ENCODE measurements at regions not wholly inside any gene's neighbourhood (a gene's known extent, or its start where the extent isn't known, plus 50 kb on each side); places are given as distances from the start of the nearest gene placed in this dataset.

DNA sequence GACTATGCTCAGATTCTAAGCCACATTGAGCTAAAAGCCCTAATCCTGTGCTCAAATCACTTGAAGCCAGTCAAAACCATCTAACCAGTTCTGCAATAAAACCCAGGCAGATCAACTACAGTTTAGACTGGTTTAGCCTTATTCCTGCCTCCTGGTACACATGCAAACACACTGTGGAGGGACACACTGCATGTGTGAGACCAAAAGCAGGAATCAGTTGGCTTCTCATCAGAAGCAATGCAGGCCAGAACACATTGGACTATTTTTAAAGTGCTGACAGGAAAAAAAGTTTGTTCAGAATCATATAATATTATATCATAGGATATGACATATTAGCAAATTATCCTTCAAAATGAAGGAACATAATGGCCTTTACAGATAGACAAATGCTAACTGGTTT lies 52.5 kb upstream of the NT5C1B start:
- ATAC-seq: peak in 1 of 8 donors; percentile 57
- DNase-seq: no peak
- H3K27me3 ChIP-seq: no peaks in the 10 kb centered on the region
- no peak overlapping the region for H3K4me3 ChIP-seq
- intact Hi-C loops (cut with DNase I): no loop called here
- H3K9me3 ChIP-seq: peaks cover 0 to 15% (median 2%) of the 10 kb centered on the region in 11 donors
- no peak overlapping the region for H3K27ac ChIP-seq
- TF ChIP-seq, protein P1, sequence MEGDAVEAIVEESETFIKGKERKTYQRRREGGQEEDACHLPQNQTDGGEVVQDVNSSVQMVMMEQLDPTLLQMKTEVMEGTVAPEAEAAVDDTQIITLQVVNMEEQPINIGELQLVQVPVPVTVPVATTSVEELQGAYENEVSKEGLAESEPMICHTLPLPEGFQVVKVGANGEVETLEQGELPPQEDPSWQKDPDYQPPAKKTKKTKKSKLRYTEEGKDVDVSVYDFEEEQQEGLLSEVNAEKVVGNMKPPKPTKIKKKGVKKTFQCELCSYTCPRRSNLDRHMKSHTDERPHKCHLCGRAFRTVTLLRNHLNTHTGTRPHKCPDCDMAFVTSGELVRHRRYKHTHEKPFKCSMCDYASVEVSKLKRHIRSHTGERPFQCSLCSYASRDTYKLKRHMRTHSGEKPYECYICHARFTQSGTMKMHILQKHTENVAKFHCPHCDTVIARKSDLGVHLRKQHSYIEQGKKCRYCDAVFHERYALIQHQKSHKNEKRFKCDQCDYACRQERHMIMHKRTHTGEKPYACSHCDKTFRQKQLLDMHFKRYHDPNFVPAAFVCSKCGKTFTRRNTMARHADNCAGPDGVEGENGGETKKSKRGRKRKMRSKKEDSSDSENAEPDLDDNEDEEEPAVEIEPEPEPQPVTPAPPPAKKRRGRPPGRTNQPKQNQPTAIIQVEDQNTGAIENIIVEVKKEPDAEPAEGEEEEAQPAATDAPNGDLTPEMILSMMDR (IDR thresholded peaks at IDR 0.05): no peak
- peaks cover 0 to 7% (median 0%) of the 10 kb centered on the region in 9 donors for H3K4me1 ChIP-seq
- H3K36me3 ChIP-seq: peaks cover 0 to 7% (median 0%) of the 10 kb centered on the region in 9 donors

DNA sequence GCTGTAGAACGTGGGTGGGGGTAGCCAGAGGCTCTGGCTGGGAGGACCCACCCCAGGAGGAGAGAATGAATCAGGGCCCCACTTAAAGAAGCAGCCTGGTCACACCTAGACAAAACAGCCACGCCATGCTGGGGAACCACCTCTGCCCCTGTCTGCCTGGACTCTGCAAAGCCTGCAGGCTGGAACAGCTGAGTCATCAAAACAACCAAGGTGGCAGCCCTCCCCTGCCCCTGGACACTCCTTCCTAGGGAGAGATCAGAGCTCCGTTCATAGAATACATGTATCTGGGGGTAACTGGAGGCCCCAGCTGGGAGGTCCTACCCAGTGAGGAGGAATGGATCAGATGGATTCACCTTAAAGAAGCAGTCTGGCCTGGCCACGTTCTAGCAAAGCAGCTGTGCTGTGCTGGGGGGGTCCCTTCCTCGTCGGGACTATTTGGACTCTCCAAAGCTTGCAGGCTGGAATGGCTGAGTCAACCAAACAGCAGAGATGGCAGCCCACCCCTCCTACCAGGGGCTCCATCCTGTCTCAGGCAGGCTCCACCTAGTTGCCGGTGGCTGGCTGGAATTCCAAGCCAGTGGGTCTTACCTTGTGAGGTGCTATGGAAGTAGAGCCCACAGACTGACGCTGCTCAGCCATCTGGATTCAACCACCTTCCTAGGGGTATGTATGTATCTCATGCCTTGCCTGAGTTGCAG lies 50.5 kb upstream of the NT5C1B start:
- no peaks in the 10 kb centered on the region for H3K36me3 ChIP-seq
- no peaks in the 10 kb centered on the region for H3K27me3 ChIP-seq
- H3K9me3 ChIP-seq: peaks cover 0 to 27% (median 12%) of the 10 kb centered on the region in 11 donors
- peaks cover 0 to 7% (median 0%) of the 10 kb centered on the region in 9 donors for H3K4me1 ChIP-seq
- no peak overlapping the region for H3K27ac ChIP-seq
- H3K4me3 ChIP-seq: no peak overlapping the region
- DNase-seq: no peak
- ATAC-seq: peak in 3 of 8 donors; percentile 17 to 59 (median 35)
- 90% methylated on average over 8 of the region's 8 CpGs for WGBS, 2 donors
- intact Hi-C loops (cut with DNase I): no loop called here
- TF ChIP-seq, protein P1 (IDR thresholded peaks at IDR 0.05): no peak

All from heart right ventricle (tissue), 16 donors.